ENCODE measurements at regions not wholly inside any gene's neighbourhood (a gene's known extent, or its start where the extent isn't known, plus 50 kb on each side); places are given as distances from the start of the nearest gene placed in this dataset.

DNA sequence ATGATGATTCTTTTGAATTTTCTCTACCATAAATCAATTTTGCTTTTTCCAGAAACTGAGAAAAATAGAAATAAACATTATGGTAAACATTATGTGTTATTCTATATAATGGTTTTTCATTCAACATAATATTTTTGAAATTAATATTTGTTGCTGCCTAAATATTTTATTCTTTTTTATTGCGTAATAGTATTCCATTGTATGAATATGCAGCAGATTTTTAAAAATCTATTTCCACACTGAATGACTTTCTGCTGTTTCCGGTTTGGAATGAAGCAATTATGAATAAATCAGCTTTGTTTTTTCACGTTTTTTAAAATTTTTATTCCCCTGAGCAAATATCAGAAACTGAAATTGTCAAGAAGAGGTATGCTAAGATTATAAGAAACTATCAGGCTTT, 335.2 kb upstream of the KCND2 start:
- Histone ChIP-seq H3K4me1 (ENCODE audit: control insufficient read depth, insufficient read depth, low read length) (peaks cover 4% of the 10 kb centered on the region; the same call in 1 of the 2 replicates), H2BK5ac (ENCODE audit: low read depth, low read length, poor library complexity, severe bottlenecking) (no peak overlapping the region), H3K36me3 (ENCODE audit: control insufficient read depth, insufficient read depth, low read length) (no peaks in the 10 kb centered on the region), H3K56ac (ENCODE audit: extremely low read depth, insufficient read depth, low read length) (no peak overlapping the region), H3K9me1 (ENCODE audit: insufficient read depth, low read length) (no peaks in the 10 kb centered on the region), H4K20me1 (ENCODE audit: insufficient read depth, low read length) (no peaks in the 10 kb centered on the region), H2BK20ac (ENCODE audit: low read depth, low read length) (no peak overlapping the region), H3K4me2 (ENCODE audit: low read depth, low read length) (no peak overlapping the region), H2AFZ (replicated peaks; ENCODE audit: low read length, poor library complexity) (no peak overlapping the region), H2AK9ac (replicated peaks; ENCODE audit: low read depth, low read length, poor library complexity) (no peak overlapping the region), H3K9me3 (ENCODE audit: control insufficient read depth, insufficient read depth, low read length) (no peaks in the 10 kb centered on the region), H4K8ac (ENCODE audit: low read depth in 2 of 2, low read length in 2 of 2) (no peak overlapping the region), H4K5ac (ENCODE audit: low read depth, low read length) (no peak overlapping the region), H2AK5ac (ENCODE audit: low read depth, low read length) (no peak overlapping the region), H3K4ac (ENCODE audit: low read depth, low read length) (no peak overlapping the region), H3K79me1 (ENCODE audit: low read depth in 1 of 2, low read length in 2 of 2) (no peaks in the 10 kb centered on the region), H2BK120ac (ENCODE audit: low read depth, low read length) (no peak overlapping the region), H2BK15ac (ENCODE audit: low read depth, low read length) (no peak overlapping the region), H3K27ac (ENCODE audit: insufficient read depth, low read length) (no peak overlapping the region), H3K4me3 (ENCODE audit: insufficient read depth, low read depth, low read length) (no peak overlapping the region), H3K23ac (ENCODE audit: low read depth, low read length) (no peak overlapping the region), H3K27me3 (ENCODE audit: control insufficient read depth, insufficient read depth, low read length) (no peaks in the 10 kb centered on the region), H3K18ac (ENCODE audit: low read depth, low read length) (no peak overlapping the region), H4K91ac (ENCODE audit: insufficient read depth, low read depth, low read length) (no peak overlapping the region), H3K9ac (ENCODE audit: low read depth, low read length) (no peak overlapping the region), H3K14ac (replicated peaks; ENCODE audit: low read depth, low read length) (no peak overlapping the region)
- dilution Hi-C loops (cut with HindIII; ENCODE audit: low sequenced_read_pairs, unreplicated experiment) = no loop called here
- ATAC-seq (ENCODE audit: low read depth) (no peak), DNase-seq (no peak)
- TF ChIP-seq CEBPB (IDR thresholded peaks at IDR 0.05; ENCODE audit: low read depth, low read length) (peak; percentile 82), SMC3 (IDR thresholded peaks at IDR 0.05; ENCODE audit: low read depth, low read length) (no peak), RAD21 (IDR thresholded peaks at IDR 0.05; ENCODE audit: low read length) (no peak), FOS (IDR thresholded peaks at IDR 0.05; ENCODE audit: low read depth, low read length) (no peak), USF2 (IDR thresholded peaks at IDR 0.05; ENCODE audit: low read depth, low read length) (no peak)
- WGBS, 2 experiments (ENCODE audit: extremely low coverage in 2 of 2, insufficient read length in 1 of 2) = no CpG with 5 or more reads among the region's 3 CpGs
- POLR2A ChIA-PET (ENCODE audit: unreplicated experiment) = no interaction called here
- BruUV-seq (replicated peaks) = no TSS peak
- in situ Hi-C loops (cut with MboI; ENCODE audit: low sequenced_read_pairs) = loop anchor here (5.0 kb wide), 1 partner anchor 330 kb away; no protein-coding TSS in a partner anchor
- intact Hi-C loops (cut with micrococcal nuclease) = loop anchor here (5.0 to 10.0 kb wide), 3 partner anchors 115 to 787 kb away; no protein-coding TSS in a partner anchor
- CTCF ChIA-PET = no interaction called here

All from IMR-90 (cell line).